ENCODE measurements at regions not wholly inside any gene's neighbourhood (a gene's known extent, or its start where the extent isn't known, plus 50 kb on each side); places are given as distances from the start of the nearest gene placed in this dataset.

- no peaks in the 10 kb centered on the region for H3K27me3 ChIP-seq
- no peaks in the 10 kb centered on the region for H3K36me3 ChIP-seq
- peaks cover 0 to 25% (median 10%) of the 10 kb centered on the region in 4 donors for H3K4me1 ChIP-seq
- no peak for TF ChIP-seq CTCF (IDR thresholded peaks at IDR 0.05)
- intact Hi-C loops (cut with DNase I; ENCODE audit: low total_unique reads) = loop anchor here (10.0 kb wide), 1 partner anchor 55 kb away; no protein-coding TSS in a partner anchor
- DNase-seq = no peak
- H3K27ac ChIP-seq = no peak overlapping the region
- peaks cover 0 to 6% (median 0%) of the 10 kb centered on the region in 3 donors for H3K9me3 ChIP-seq
- H3K4me3 ChIP-seq = no peak overlapping the region
Measured at GRCh38 chr2:37790019-37790418, 118.6 kb upstream of the CDC42EP3 start.

GRCh38 chr2:37790462-37790861 lies 119.0 kb upstream of the CDC42EP3 start:
- peaks cover 0 to 30% (median 13%) of the 10 kb centered on the region in 4 donors for H3K4me1 ChIP-seq
- H3K27ac ChIP-seq = no peak overlapping the region
- no peaks in the 10 kb centered on the region for H3K36me3 ChIP-seq
- peaks cover 0 to 6% (median 0%) of the 10 kb centered on the region in 3 donors for H3K9me3 ChIP-seq
- DNase-seq = no peak
- no peak for TF ChIP-seq CTCF (IDR thresholded peaks at IDR 0.05)
- no peak overlapping the region for H3K4me3 ChIP-seq
- H3K27me3 ChIP-seq = no peaks in the 10 kb centered on the region
- intact Hi-C loops (cut with DNase I; ENCODE audit: low total_unique reads) = loop anchor here (10.0 kb wide), 1 partner anchor 56 kb away; no protein-coding TSS in a partner anchor

- Histone ChIP-seq H3K27me3 (no peaks in the 10 kb centered on the region), H3K36me3 (no peaks in the 10 kb centered on the region), H3K27ac (peak overlapping the region in 1 of 2 donors; percentile 8), H3K4me3 (no peak overlapping the region), H3K9me3 (peaks cover 0 to 6% (median 0%) of the 10 kb centered on the region in 3 donors), H3K4me1 (peaks cover 0 to 43% (median 17%) of the 10 kb centered on the region in 4 donors)
- TF ChIP-seq CTCF (IDR thresholded peaks at IDR 0.05) = no peak
- no peak for DNase-seq
- intact Hi-C loops (cut with DNase I; ENCODE audit: low total_unique reads) = loop anchor here (10.0 kb wide), 1 partner anchor 58 kb away; no protein-coding TSS in a partner anchor
Measured at GRCh38 chr2:37792366-37792765, 120.9 kb upstream of the CDC42EP3 start.

GRCh38 chr2:37793004-37793403 lies 121.6 kb upstream of the CDC42EP3 start:
- intact Hi-C loops (cut with DNase I; ENCODE audit: low total_unique reads) = loop anchor here (10.0 kb wide), 1 partner anchor 58 kb away; no protein-coding TSS in a partner anchor
- peaks cover 0 to 45% (median 17%) of the 10 kb centered on the region in 4 donors for H3K4me1 ChIP-seq
- H3K9me3 ChIP-seq = peaks cover 0 to 4% (median 0%) of the 10 kb centered on the region in 3 donors

GRCh38 chr2:37794717-37795116 lies 123.3 kb upstream of the CDC42EP3 start:
- Histone ChIP-seq H3K36me3 (no peaks in the 10 kb centered on the region), H3K4me1 (peaks cover 0 to 56% (median 22%) of the 10 kb centered on the region in 4 donors), H3K9me3 (no peaks in the 10 kb centered on the region), H3K27ac (peak overlapping the region; percentile 56 to 58), H3K4me3 (no peak overlapping the region), H3K27me3 (no peaks in the 10 kb centered on the region)
- intact Hi-C loops (cut with DNase I; ENCODE audit: low total_unique reads) = loop anchor here (10.0 kb wide), 1 partner anchor 60 kb away; no protein-coding TSS in a partner anchor
- TF ChIP-seq CTCF (IDR thresholded peaks at IDR 0.05) = no peak
- no peak for DNase-seq

More at GRCh38 chr2:37793004-37793403, 121.6 kb upstream of the CDC42EP3 start:
- no peaks in the 10 kb centered on the region for H3K27me3 ChIP-seq
- H3K36me3 ChIP-seq = no peaks in the 10 kb centered on the region
- H3K27ac ChIP-seq = peak overlapping the region; percentile 8 to 39
- no peak overlapping the region for H3K4me3 ChIP-seq
- TF ChIP-seq CTCF (IDR thresholded peaks at IDR 0.05) = no peak
- no peak for DNase-seq
